Endodermal cell (in vitro differentiated cells): ENCODE measurements at regions not wholly inside any gene's neighbourhood (a gene's known extent, or its start where the extent isn't known, plus 50 kb on each side); places are given as distances from the start of the nearest gene placed in this dataset.
"Not testable (repeated sequence)": the region's sequence is repeated elsewhere in the genome, so short reads cannot be mapped to it uniquely, and the experiment has no call there.

Source experiments
- DNase-seq: peaks from one replicate; pipeline ENCODE4 v3.0.0-alpha.2; 2017
- H3K27ac ChIP-seq: 2 replicates; pipeline ENCODE4 v1.5.1; 2013; ENCODE audit warnings: mild to moderate bottlenecking, low read depth, low read length, moderate library complexity
- H3K27me3 ChIP-seq: 2 replicates; pipeline ENCODE4 v1.6.1; 2013; ENCODE audit warnings: mild to moderate bottlenecking, low read length, moderate library complexity; ENCODE audit not compliant: insufficient read depth, control insufficient read depth, poor library complexity, severe bottlenecking
- H3K36me3 ChIP-seq: 2 replicates; pipeline ENCODE4 v1.7.0; 2013; ENCODE audit warnings: mild to moderate bottlenecking, low read length, moderate library complexity; ENCODE audit not compliant: control insufficient read depth, insufficient read depth
- H3K4me1 ChIP-seq: one replicate; pipeline ENCODE4 v1.7.0; 2013; ENCODE audit warnings: low read length; ENCODE audit not compliant: control insufficient read depth, insufficient read depth
- H3K4me3 ChIP-seq: 2 replicates; pipeline ENCODE4 v1.5.1; 2013; ENCODE audit warnings: mild to moderate bottlenecking, low read length, moderate library complexity
- H3K9ac ChIP-seq: 2 replicates; pipeline ENCODE4 v1.6.1; 2013; ENCODE audit warnings: mild to moderate bottlenecking, low read length, moderate library complexity; ENCODE audit not compliant: poor library complexity, severe bottlenecking; ENCODE audit errors: extremely low read depth
- H3K9me3 ChIP-seq: 2 replicates; pipeline ENCODE4 v1.6.1; 2013; ENCODE audit warnings: mild to moderate bottlenecking, low read length, moderate library complexity; ENCODE audit not compliant: control insufficient read depth
- H3K27ac Mint-ChIP-seq: 2 replicates; pipeline ENCODE4 v1.8.0; 2020; ENCODE audit warnings: mixed read lengths
- H3K27me3 Mint-ChIP-seq: 2 replicates; pipeline ENCODE4 v1.8.0; 2021; ENCODE audit warnings: mild to moderate bottlenecking, mixed read lengths; ENCODE audit not compliant: insufficient read depth
- H3K36me3 Mint-ChIP-seq: 2 replicates; pipeline ENCODE4 v1.8.0; 2020; ENCODE audit warnings: low read depth, mixed read lengths
- H3K4me1 Mint-ChIP-seq: 2 replicates; pipeline ENCODE4 v1.8.0; 2020; ENCODE audit warnings: mixed read lengths
- H3K4me3 Mint-ChIP-seq: 2 replicates; pipeline ENCODE4 v1.8.0; 2020; ENCODE audit warnings: mild to moderate bottlenecking, moderate library complexity, mixed read lengths
- H3K9me3 Mint-ChIP-seq: 2 replicates; pipeline ENCODE4 v1.8.0; 2020; ENCODE audit warnings: mild to moderate bottlenecking, mixed read lengths
- CTCF ChIP-seq: fragments of 200-600 bp; sonication (generic); conservative IDR thresholded peaks from 2 replicates; pipeline ENCODE4 v1.5.0; 2021; ENCODE audit warnings: antibody characterized with exemption, mild to moderate bottlenecking
- WGBS, 2 experiments: methylation state at CpG; one replicate each; pipeline versions ENCODE4 v1.1.5 to v1.1.7; 2013; ENCODE audit warnings: missing lambda C conversion rate in 2 of 2, mixed read lengths in 1 of 2; ENCODE audit not compliant: insufficient coverage in 1 of 2, insufficient read length in 1 of 2; 5-methylcytosine and 5-hydroxymethylcytosine counted together

- not testable (repeated sequence) for H3K4me1 Mint-ChIP-seq, H3K4me3 ChIP-seq, DNase-seq, H3K9ac ChIP-seq, H3K9me3 ChIP-seq, H3K27ac Mint-ChIP-seq, H3K36me3 Mint-ChIP-seq, H3K4me3 Mint-ChIP-seq, H3K27me3 Mint-ChIP-seq, H3K4me1 ChIP-seq, H3K27me3 ChIP-seq, H3K36me3 ChIP-seq, H3K27ac ChIP-seq
- peaks cover 67% of the 10 kb centered on the region for H3K9me3 Mint-ChIP-seq
- 95% methylated on average over 2 of the region's 2 CpGs; no CpG with 5 or more reads in 1 of the 2 experiments for WGBS, 2 experiments
Measured at GRCh38 chrX:79919958-79920357, 94.6 kb upstream of the TBX22 start.

GRCh38 chrX:79926791-79927190, 87.8 kb upstream of the TBX22 start:
- H3K4me3 ChIP-seq, H3K4me1 ChIP-seq, H3K27me3 ChIP-seq, H3K36me3 ChIP-seq, H3K27ac ChIP-seq, H3K9me3 ChIP-seq, H3K27ac Mint-ChIP-seq, H3K9ac ChIP-seq, H3K27me3 Mint-ChIP-seq, H3K4me1 Mint-ChIP-seq, DNase-seq, H3K36me3 Mint-ChIP-seq: not testable (repeated sequence)
- peak overlapping the region; percentile 47 for H3K4me3 Mint-ChIP-seq
- H3K9me3 Mint-ChIP-seq, result peaks cover 41% of the 10 kb centered on the region
- WGBS, 2 experiments, result 89 to 96% methylated on average over 4 to 21 of the region's 24 CpGs

GRCh38 chrX:79933938-79934337, 80.6 kb upstream of the TBX22 start:
- DNase-seq, result no peak
- WGBS, 2 experiments, result 100% methylated on average over 1 of the region's 1 CpG; no CpG with 5 or more reads in 1 of the 2 experiments
- Histone ChIP-seq H3K9ac (no peak overlapping the region), H3K36me3 (no peaks in the 10 kb centered on the region), H3K9me3 (no peaks in the 10 kb centered on the region), H3K27ac (no peak overlapping the region), H3K4me3 (no peak overlapping the region), H3K4me1 (no peaks in the 10 kb centered on the region), H3K27me3 (no peaks in the 10 kb centered on the region)
- H3K27me3 Mint-ChIP-seq, result no peaks in the 10 kb centered on the region
- H3K27ac Mint-ChIP-seq, result no peak overlapping the region
- no peak overlapping the region for H3K4me3 Mint-ChIP-seq
- H3K9me3 Mint-ChIP-seq, result peaks cover 43% of the 10 kb centered on the region
- TF ChIP-seq CTCF, result no peak
- no peaks in the 10 kb centered on the region for H3K4me1 Mint-ChIP-seq
- H3K36me3 Mint-ChIP-seq, result no peaks in the 10 kb centered on the region

- H3K9ac ChIP-seq, H3K4me1 Mint-ChIP-seq, H3K4me1 ChIP-seq, H3K4me3 Mint-ChIP-seq, H3K27me3 ChIP-seq, H3K27me3 Mint-ChIP-seq, H3K36me3 Mint-ChIP-seq, H3K27ac ChIP-seq, H3K9me3 ChIP-seq, H3K27ac Mint-ChIP-seq, H3K36me3 ChIP-seq, H3K4me3 ChIP-seq, DNase-seq: not testable (repeated sequence)
- peaks cover 62% of the 10 kb centered on the region for H3K9me3 Mint-ChIP-seq
- WGBS, 2 experiments, result 96% methylated on average over 5 of the region's 5 CpGs; no CpG with 5 or more reads in 1 of the 2 experiments
Measured at GRCh38 chrX:79964173-79964572, 50.4 kb upstream of the TBX22 start.
